ENCODE measurements at regions not wholly inside any gene's neighbourhood (a gene's known extent, or its start where the extent isn't known, plus 50 kb on each side); places are given as distances from the start of the nearest gene placed in this dataset.

DNA sequence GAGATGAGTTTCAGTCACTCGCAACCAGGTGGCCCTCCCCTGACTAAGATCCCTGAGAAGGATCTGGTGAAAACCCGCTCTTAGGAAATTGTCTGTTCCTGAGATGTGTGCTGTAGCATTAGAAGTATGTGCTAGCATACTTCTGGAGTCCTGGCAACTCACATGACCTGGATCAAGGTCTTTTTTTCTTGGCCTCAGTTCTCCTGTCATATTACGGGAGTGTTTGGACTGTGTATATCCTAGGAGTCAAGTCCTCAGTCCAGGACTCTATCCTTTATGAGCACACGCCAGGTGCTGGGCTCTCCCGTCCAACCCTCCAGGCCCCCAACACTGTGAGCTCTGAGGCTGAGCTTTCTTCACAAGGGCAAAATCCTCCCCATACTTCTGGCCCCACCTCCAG is 156.4 kb downstream of the UQCRFS1 start:
- no peak for TF ChIP-seq CTCF (IDR thresholded peaks at IDR 0.05 in 4 of 5, conservative IDR thresholded peaks at IDR 0.05 in 1 of 5)
- no peak for TF ChIP-seq POLR2A (IDR thresholded peaks at IDR 0.05)

Data from gastrocnemius medialis (tissue), 4 donors.